OCI-LY7 (cell line): ENCODE measurements at regions not wholly inside any gene's neighbourhood (a gene's known extent, or its start where the extent isn't known, plus 50 kb on each side); places are given as distances from the start of the nearest gene placed in this dataset.

Experiments
- EZH2phosphoT487 ChIP-seq: fragments of 200-600 bp; sonication (generic); IDR thresholded peaks from 2 replicates; pipeline ENCODE4 v1.6.1; 2018; ENCODE audit warnings: low read depth, borderline replicate concordance, mild to moderate bottlenecking, mixed run types, antibody characterized with exemption, low read length, moderate library complexity, mixed read lengths
- TF ChIP-seq, protein P1 (sequence below): fragments of 200-600 bp; sonication (generic); conservative IDR thresholded peaks from 2 replicates; pipeline ENCODE4 v1.5.1; 2014; ENCODE audit warnings: mild to moderate bottlenecking, antibody characterized with exemption, low read length, moderate library complexity, mixed read lengths

DNA sequence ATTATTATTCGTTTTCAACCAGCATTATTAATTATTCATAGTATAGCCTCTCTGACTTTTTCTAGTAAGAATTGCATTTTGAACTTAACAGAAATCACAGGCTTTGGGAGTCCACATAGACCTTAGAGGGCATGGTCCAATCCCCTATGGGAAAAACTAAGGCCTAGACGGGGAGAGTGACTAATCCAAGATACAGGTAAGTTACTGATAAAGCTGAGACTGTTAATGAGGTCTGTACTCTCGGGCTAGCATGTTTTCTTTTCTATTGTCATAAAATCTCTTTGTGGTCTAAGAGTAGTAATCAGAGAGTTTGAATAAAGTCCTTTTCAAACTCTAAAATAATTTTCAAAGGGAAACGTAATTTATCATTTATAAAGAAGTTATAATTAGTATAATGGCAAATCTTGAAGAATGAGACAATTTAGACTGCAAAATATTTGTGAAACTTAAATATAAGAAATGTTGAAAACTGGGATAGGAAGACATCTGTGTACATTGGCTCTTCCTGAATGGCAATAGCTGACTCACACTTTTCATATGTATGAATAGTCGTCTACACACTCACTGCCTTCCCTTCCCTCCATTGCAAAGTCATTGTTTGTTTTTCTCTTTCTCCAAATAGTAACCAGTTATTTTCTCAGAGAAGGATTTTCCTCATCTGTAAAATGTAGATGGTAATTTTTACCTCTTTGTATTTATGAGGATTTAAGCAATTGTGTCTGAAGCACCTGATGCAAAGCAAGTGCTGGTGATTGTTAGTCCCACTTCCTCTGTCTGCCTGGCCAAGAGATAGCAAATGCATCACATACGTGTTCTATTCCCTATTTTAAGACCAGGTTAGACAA, 207.9 kb upstream of the CD180 start:
- TF ChIP-seq EZH2phosphoT487: no peak
- TF ChIP-seq, protein P1, sequence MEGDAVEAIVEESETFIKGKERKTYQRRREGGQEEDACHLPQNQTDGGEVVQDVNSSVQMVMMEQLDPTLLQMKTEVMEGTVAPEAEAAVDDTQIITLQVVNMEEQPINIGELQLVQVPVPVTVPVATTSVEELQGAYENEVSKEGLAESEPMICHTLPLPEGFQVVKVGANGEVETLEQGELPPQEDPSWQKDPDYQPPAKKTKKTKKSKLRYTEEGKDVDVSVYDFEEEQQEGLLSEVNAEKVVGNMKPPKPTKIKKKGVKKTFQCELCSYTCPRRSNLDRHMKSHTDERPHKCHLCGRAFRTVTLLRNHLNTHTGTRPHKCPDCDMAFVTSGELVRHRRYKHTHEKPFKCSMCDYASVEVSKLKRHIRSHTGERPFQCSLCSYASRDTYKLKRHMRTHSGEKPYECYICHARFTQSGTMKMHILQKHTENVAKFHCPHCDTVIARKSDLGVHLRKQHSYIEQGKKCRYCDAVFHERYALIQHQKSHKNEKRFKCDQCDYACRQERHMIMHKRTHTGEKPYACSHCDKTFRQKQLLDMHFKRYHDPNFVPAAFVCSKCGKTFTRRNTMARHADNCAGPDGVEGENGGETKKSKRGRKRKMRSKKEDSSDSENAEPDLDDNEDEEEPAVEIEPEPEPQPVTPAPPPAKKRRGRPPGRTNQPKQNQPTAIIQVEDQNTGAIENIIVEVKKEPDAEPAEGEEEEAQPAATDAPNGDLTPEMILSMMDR: no peak
